ENCODE measurements at regions not wholly inside any gene's neighbourhood (a gene's known extent, or its start where the extent isn't known, plus 50 kb on each side); places are given as distances from the start of the nearest gene placed in this dataset.

DNA sequence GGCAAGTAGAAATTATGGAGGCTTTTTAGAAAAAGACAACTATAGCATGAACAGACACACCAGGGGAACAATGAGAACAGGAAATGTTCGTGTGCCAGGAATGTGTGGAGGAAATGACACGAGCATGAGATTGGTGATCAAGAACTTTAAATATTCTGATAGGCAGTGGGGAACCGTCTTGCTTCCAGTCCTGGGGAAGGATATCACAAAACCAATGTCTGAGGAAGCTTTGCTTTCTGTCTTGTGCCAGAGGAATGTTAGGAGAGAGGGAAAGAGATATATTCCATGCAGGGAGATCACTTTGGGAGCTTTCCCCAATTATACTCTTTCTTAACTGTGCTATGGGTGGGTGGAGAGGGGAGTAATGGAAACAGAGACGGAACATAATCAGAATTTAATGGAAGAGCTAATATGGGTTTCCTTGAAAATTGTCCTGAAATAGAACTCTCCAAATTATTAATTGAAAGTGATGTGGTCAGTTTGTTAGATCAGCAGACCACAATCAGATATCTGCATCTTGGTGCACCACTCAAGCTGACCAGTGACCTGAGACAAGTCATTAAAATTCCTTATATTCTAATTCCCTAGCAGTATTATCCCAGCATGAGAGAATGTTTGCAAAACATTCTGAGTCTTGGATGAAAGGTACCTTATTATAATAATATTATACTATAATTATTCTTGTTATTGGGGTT, 178.2 kb downstream of the SOX4 start:
- no peaks in the 10 kb centered on the region for H3K9me3 ChIP-seq (ENCODE audit: insufficient read depth, low read depth, low read length)
- peaks cover 24% of the 10 kb centered on the region for H3K79me2 ChIP-seq (ENCODE audit: insufficient read depth, low read length)
- no peak overlapping the region for H3K4me3 ChIP-seq (ENCODE audit: insufficient read depth, low read depth, low read length)
- peaks cover 38% of the 10 kb centered on the region for H3K4me1 ChIP-seq (ENCODE audit: insufficient read depth, low read length)
- Mint-ChIP-seq H3K27me3 (ENCODE audit: low read depth, unreplicated experiment) (no peaks in the 10 kb centered on the region), H3K36me3 (ENCODE audit: low read depth, unreplicated experiment) (no peaks in the 10 kb centered on the region), H3K27ac (ENCODE audit: unreplicated experiment) (peak overlapping the region; percentile 87), H3K4me3 (ENCODE audit: unreplicated experiment) (peak overlapping the region; percentile 17), H3K9me3 (ENCODE audit: unreplicated experiment) (no peaks in the 10 kb centered on the region), H3K4me1 (ENCODE audit: low read depth, unreplicated experiment) (peaks cover 52% of the 10 kb centered on the region)
- TF ChIP-seq EZH2 (IDR thresholded peaks at IDR 0.05; ENCODE audit: insufficient read depth, low read length), result no peak
- TF ChIP-seq, protein P1, sequence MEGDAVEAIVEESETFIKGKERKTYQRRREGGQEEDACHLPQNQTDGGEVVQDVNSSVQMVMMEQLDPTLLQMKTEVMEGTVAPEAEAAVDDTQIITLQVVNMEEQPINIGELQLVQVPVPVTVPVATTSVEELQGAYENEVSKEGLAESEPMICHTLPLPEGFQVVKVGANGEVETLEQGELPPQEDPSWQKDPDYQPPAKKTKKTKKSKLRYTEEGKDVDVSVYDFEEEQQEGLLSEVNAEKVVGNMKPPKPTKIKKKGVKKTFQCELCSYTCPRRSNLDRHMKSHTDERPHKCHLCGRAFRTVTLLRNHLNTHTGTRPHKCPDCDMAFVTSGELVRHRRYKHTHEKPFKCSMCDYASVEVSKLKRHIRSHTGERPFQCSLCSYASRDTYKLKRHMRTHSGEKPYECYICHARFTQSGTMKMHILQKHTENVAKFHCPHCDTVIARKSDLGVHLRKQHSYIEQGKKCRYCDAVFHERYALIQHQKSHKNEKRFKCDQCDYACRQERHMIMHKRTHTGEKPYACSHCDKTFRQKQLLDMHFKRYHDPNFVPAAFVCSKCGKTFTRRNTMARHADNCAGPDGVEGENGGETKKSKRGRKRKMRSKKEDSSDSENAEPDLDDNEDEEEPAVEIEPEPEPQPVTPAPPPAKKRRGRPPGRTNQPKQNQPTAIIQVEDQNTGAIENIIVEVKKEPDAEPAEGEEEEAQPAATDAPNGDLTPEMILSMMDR (IDR thresholded peaks at IDR 0.05; ENCODE audit: insufficient read depth, low read depth, low read length), result no peak
- peaks cover 4% of the 10 kb centered on the region for H4K20me1 ChIP-seq (ENCODE audit: insufficient read depth, low read length)
- no peak overlapping the region for H3K9ac ChIP-seq (ENCODE audit: low read length)
- no peak overlapping the region for H2AFZ ChIP-seq (ENCODE audit: low read depth, low read length)
- DNase-seq (ENCODE audit: low read depth), result peak; percentile 68
- peak overlapping the region; percentile 60 for H3K4me2 ChIP-seq (ENCODE audit: low read length)
- H3K36me3 ChIP-seq (ENCODE audit: insufficient read depth, low read length), result no peaks in the 10 kb centered on the region
- no peak overlapping the region for H3K27ac ChIP-seq (ENCODE audit: low read depth, low read length)
- FAIRE-seq, result no peak
- H3K27me3 ChIP-seq (ENCODE audit: insufficient read depth, low read length), result no peaks in the 10 kb centered on the region

DNA sequence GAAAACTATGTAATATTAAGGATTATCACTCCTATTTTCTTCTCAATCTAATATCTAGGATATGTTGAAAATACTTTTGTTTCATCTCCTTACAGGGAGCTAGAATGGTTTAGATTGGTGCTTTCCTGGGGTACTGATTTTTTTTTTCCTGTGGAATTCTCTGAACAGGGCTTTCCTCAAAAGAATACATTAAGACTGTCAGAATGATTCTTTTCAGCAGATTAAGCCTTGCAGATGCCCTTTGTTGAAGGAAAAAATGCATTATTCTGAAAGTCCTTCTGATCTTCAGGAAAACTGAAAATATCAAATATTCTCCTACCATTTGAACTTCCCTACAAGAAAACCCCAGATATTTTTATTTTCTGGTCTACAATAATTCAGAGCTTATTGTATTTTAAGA, 178.9 kb downstream of the SOX4 start:
- H3K4me1 Mint-ChIP-seq (ENCODE audit: low read depth, unreplicated experiment), result peaks cover 51% of the 10 kb centered on the region
- no peak for FAIRE-seq

More for the DNA sequence above, 178.9 kb downstream of the SOX4 start:
- H3K9me3 Mint-ChIP-seq (ENCODE audit: unreplicated experiment), result no peaks in the 10 kb centered on the region
- H3K27ac ChIP-seq (ENCODE audit: low read depth, low read length), result no peak overlapping the region
- peaks cover 4% of the 10 kb centered on the region for H4K20me1 ChIP-seq (ENCODE audit: insufficient read depth, low read length)
- no peaks in the 10 kb centered on the region for H3K27me3 ChIP-seq (ENCODE audit: insufficient read depth, low read length)
- no peaks in the 10 kb centered on the region for H3K27me3 Mint-ChIP-seq (ENCODE audit: low read depth, unreplicated experiment)
- no peak overlapping the region for H2AFZ ChIP-seq (ENCODE audit: low read depth, low read length)
- H3K4me3 Mint-ChIP-seq (ENCODE audit: unreplicated experiment), result no peak overlapping the region
- H3K9ac ChIP-seq (ENCODE audit: low read length), result no peak overlapping the region
- H3K27ac Mint-ChIP-seq (ENCODE audit: unreplicated experiment), result no peak overlapping the region
- no peak overlapping the region for H3K4me2 ChIP-seq (ENCODE audit: low read length)
- TF ChIP-seq, protein P1 (IDR thresholded peaks at IDR 0.05; ENCODE audit: insufficient read depth, low read depth, low read length), result no peak
- no peak for TF ChIP-seq EZH2 (IDR thresholded peaks at IDR 0.05; ENCODE audit: insufficient read depth, low read length)
- no peak for DNase-seq (ENCODE audit: low read depth)
- H3K9me3 ChIP-seq (ENCODE audit: insufficient read depth, low read depth, low read length), result no peaks in the 10 kb centered on the region
- peaks cover 38% of the 10 kb centered on the region for H3K4me1 ChIP-seq (ENCODE audit: insufficient read depth, low read length)
- no peaks in the 10 kb centered on the region for H3K36me3 ChIP-seq (ENCODE audit: insufficient read depth, low read length)
- peaks cover 3% of the 10 kb centered on the region for H3K36me3 Mint-ChIP-seq (ENCODE audit: low read depth, unreplicated experiment)
- H3K79me2 ChIP-seq (ENCODE audit: insufficient read depth, low read length), result peaks cover 24% of the 10 kb centered on the region
- no peak overlapping the region for H3K4me3 ChIP-seq (ENCODE audit: insufficient read depth, low read depth, low read length)
